Neural cell (in vitro differentiated cells): ENCODE measurements at regions not wholly inside any gene's neighbourhood (a gene's known extent, or its start where the extent isn't known, plus 50 kb on each side); places are given as distances from the start of the nearest gene placed in this dataset.

Source experiments
- H2AFZ ChIP-seq: fragments of 200-600, 300-800 bp; sonication (generic), shearing (Covaris generic); 2 replicates; pipeline ENCODE4 v1.6.0; 2014; ENCODE audit warnings: low read depth, mild to moderate bottlenecking, antibody characterized with exemption, low read length, moderate library complexity
- H3F3A ChIP-seq: fragments of 200-600 bp; shearing (Covaris generic); 2 replicates; pipeline ENCODE4 v1.6.1; 2016; ENCODE audit warnings: mild to moderate bottlenecking, moderate library complexity, mixed read lengths, antibody characterized with exemption, low read length; ENCODE audit not compliant: insufficient read depth, poor library complexity, severe bottlenecking
- H3K27ac ChIP-seq: fragments of 200-600, 300-800 bp; sonication (generic), shearing (Covaris generic); 2 replicates; pipeline ENCODE4 v1.5.1; 2014; ENCODE audit warnings: mild to moderate bottlenecking, low read length, moderate library complexity
- H3K27me3 ChIP-seq: fragments of 300-800, 200-600 bp; sonication (generic), shearing (Covaris generic); 2 replicates; pipeline ENCODE4 v1.6.0; 2014; ENCODE audit warnings: mild to moderate bottlenecking, low read depth, low read length, moderate library complexity; ENCODE audit not compliant: insufficient read depth
- H3K36me3 ChIP-seq: fragments of 300-800, 200-600 bp; sonication (generic), shearing (Covaris generic); 2 replicates; pipeline ENCODE4 v1.5.1; 2014; ENCODE audit warnings: mild to moderate bottlenecking, antibody characterized with exemption, low read length, moderate library complexity; ENCODE audit not compliant: insufficient read depth
- H3K4me2 ChIP-seq: fragments of 300-800, 200-600 bp; sonication (generic), shearing (Covaris generic); 2 replicates; pipeline ENCODE4 v1.6.0; 2014; ENCODE audit warnings: mild to moderate bottlenecking, low read length
- H3K4me3 ChIP-seq: fragments of 300-800, 200-600 bp; sonication (generic), shearing (Covaris generic); 2 replicates; pipeline ENCODE4 v1.5.1; 2014; ENCODE audit warnings: mild to moderate bottlenecking, low read length, moderate library complexity
- H3K79me2 ChIP-seq: fragments of 200-600 bp; shearing (Covaris generic); replicated peaks from 2 replicates; pipeline ENCODE4 v1.6.0; 2014; ENCODE audit warnings: mild to moderate bottlenecking, low read length, moderate library complexity; ENCODE audit not compliant: insufficient read depth
- H3K9ac ChIP-seq: fragments of 300-800, 200-600 bp; sonication (generic), shearing (Covaris generic); 2 replicates; pipeline ENCODE4 v1.6.1; 2016; ENCODE audit warnings: mild to moderate bottlenecking, low read length, mixed read lengths
- H3K9me2 ChIP-seq: fragments of 200-600 bp; shearing (Covaris generic); 2 replicates; pipeline ENCODE4 v1.6.1; 2016; ENCODE audit warnings: mild to moderate bottlenecking, low read length, mixed read lengths; ENCODE audit not compliant: insufficient read depth
- H3K9me3 ChIP-seq: fragments of 200-600, 300-800 bp; sonication (generic), shearing (Covaris generic); 2 replicates; pipeline ENCODE4 v1.6.1; 2016; ENCODE audit warnings: mild to moderate bottlenecking, mixed run types, low read length, moderate library complexity, mixed read lengths
- H4K20me1 ChIP-seq: fragments of 200-600 bp; shearing (Covaris generic); 2 replicates; pipeline ENCODE4 v1.6.1; 2016; ENCODE audit warnings: mild to moderate bottlenecking, mixed run types; ENCODE audit not compliant: insufficient read depth
- EP300 ChIP-seq: fragments of 450-650 bp; conservative IDR thresholded peaks from 2 replicates; pipeline ENCODE4 v1.6.1; 2014; ENCODE audit warnings: antibody characterized with exemption, mild to moderate bottlenecking, moderate library complexity; ENCODE audit not compliant: poor library complexity, severe bottlenecking
- EZH2 ChIP-seq: fragments of 200-600, 300-800 bp; shearing (Covaris generic), sonication (generic); IDR thresholded peaks from 2 replicates; pipeline ENCODE4 v1.6.1; 2014; ENCODE audit warnings: antibody characterized with exemption, low read length, borderline replicate concordance, mild to moderate bottlenecking; ENCODE audit not compliant: insufficient read depth, poor library complexity, severe bottlenecking
- MXI1 ChIP-seq: fragments of 450-650 bp; conservative IDR thresholded peaks from 2 replicates; pipeline ENCODE4 v1.6.1; 2014; ENCODE audit warnings: antibody characterized with exemption, mild to moderate bottlenecking; ENCODE audit not compliant: poor library complexity, severe bottlenecking
- POLR2AphosphoS5 ChIP-seq: IDR thresholded peaks from 2 replicates; pipeline ENCODE4 v1.6.1; 2012
- RAD21 ChIP-seq: fragments of 450-650 bp; conservative IDR thresholded peaks from 2 replicates; pipeline ENCODE4 v1.6.1; 2014; ENCODE audit warnings: antibody characterized with exemption, mild to moderate bottlenecking, moderate library complexity
- SMC3 ChIP-seq: fragments of 450-650 bp; conservative IDR thresholded peaks from 2 replicates; pipeline ENCODE4 v1.6.1; 2014; ENCODE audit warnings: antibody characterized with exemption, mild to moderate bottlenecking, moderate library complexity; ENCODE audit not compliant: poor library complexity
- TAF1 ChIP-seq: IDR thresholded peaks from 2 replicates; pipeline ENCODE4 v1.6.1; 2012; ENCODE audit warnings: low read depth
- TF ChIP-seq, protein P1 (sequence below): fragments of 450-650 bp; IDR thresholded peaks from 2 replicates; pipeline ENCODE4 v1.5.1; 2014; ENCODE audit warnings: antibody characterized with exemption, mild to moderate bottlenecking, moderate library complexity; ENCODE audit not compliant: poor library complexity, severe bottlenecking
- TF ChIP-seq, protein P2 (sequence below): IDR thresholded peaks from 2 replicates; pipeline ENCODE4 v1.6.1; 2012; ENCODE audit warnings: borderline replicate concordance

DNA sequence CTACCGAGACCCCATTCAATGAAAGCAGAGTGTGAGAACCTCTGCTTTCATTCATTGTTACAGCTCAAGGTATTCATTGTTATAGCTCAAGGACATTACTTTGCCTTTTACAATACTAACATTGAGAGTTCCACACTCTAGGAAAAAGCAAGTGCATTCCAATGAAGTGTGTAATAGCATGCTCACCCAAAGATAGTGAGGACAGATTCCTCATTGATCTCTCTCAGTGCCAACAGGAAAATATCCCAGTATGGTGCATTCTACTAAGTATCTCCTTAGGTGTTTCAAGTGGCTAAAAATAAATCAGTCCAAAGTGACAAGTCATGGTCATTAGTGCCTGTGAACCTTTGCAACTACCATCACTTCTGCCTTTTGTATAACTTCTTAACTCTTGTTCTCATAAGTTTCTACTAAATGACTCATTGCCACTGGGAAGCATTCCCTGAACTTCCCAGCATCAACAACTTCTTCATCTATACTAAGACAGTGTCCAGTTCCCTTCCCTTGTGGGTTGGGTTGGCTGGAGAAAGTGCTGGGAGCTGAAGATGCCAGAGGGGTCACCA is 140.7 kb upstream of the STXBP5 start:
- H3K4me2 ChIP-seq = no peak overlapping the region
- H2AFZ ChIP-seq = no peak overlapping the region
- no peak overlapping the region for H3K27ac ChIP-seq

DNA sequence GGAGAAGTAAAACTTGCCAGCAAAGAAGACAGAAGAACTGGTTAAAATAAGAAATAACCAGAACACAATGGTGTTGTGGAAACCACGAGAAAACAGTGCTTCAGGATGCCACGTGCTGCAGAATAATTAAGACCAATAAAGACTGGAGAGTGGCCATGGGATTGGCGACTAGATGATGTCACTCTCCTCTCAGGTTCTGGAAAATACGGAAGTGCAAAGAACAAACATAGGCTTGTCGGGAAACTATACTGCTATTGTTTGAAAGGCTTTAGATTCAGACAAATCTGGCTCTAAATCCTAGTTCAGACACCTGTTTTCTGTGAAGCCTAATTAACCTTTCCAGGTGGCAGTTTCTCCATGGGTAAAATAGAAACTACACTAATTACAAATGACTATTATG is 138.4 kb upstream of the STXBP5 start:
- Histone ChIP-seq H3K9me3 (no peaks in the 10 kb centered on the region), H3K9me2 (no peaks in the 10 kb centered on the region), H3K36me3 (no peaks in the 10 kb centered on the region), H4K20me1 (no peaks in the 10 kb centered on the region), H3K4me3 (no peak overlapping the region), H3F3A (no peaks in the 10 kb centered on the region), H3K9ac (no peak overlapping the region), H3K27ac (no peak overlapping the region), H3K4me2 (no peak overlapping the region), H2AFZ (no peak overlapping the region), H3K27me3 (no peaks in the 10 kb centered on the region), H3K79me2 (no peaks in the 10 kb centered on the region)
- TF ChIP-seq RAD21 (no peak), MXI1 (no peak), EP300 (no peak), TAF1 (no peak), EZH2 (no peak), POLR2AphosphoS5 (no peak), SMC3 (no peak)
- TF ChIP-seq, protein P1, sequence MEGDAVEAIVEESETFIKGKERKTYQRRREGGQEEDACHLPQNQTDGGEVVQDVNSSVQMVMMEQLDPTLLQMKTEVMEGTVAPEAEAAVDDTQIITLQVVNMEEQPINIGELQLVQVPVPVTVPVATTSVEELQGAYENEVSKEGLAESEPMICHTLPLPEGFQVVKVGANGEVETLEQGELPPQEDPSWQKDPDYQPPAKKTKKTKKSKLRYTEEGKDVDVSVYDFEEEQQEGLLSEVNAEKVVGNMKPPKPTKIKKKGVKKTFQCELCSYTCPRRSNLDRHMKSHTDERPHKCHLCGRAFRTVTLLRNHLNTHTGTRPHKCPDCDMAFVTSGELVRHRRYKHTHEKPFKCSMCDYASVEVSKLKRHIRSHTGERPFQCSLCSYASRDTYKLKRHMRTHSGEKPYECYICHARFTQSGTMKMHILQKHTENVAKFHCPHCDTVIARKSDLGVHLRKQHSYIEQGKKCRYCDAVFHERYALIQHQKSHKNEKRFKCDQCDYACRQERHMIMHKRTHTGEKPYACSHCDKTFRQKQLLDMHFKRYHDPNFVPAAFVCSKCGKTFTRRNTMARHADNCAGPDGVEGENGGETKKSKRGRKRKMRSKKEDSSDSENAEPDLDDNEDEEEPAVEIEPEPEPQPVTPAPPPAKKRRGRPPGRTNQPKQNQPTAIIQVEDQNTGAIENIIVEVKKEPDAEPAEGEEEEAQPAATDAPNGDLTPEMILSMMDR = no peak
- TF ChIP-seq, protein P2, sequence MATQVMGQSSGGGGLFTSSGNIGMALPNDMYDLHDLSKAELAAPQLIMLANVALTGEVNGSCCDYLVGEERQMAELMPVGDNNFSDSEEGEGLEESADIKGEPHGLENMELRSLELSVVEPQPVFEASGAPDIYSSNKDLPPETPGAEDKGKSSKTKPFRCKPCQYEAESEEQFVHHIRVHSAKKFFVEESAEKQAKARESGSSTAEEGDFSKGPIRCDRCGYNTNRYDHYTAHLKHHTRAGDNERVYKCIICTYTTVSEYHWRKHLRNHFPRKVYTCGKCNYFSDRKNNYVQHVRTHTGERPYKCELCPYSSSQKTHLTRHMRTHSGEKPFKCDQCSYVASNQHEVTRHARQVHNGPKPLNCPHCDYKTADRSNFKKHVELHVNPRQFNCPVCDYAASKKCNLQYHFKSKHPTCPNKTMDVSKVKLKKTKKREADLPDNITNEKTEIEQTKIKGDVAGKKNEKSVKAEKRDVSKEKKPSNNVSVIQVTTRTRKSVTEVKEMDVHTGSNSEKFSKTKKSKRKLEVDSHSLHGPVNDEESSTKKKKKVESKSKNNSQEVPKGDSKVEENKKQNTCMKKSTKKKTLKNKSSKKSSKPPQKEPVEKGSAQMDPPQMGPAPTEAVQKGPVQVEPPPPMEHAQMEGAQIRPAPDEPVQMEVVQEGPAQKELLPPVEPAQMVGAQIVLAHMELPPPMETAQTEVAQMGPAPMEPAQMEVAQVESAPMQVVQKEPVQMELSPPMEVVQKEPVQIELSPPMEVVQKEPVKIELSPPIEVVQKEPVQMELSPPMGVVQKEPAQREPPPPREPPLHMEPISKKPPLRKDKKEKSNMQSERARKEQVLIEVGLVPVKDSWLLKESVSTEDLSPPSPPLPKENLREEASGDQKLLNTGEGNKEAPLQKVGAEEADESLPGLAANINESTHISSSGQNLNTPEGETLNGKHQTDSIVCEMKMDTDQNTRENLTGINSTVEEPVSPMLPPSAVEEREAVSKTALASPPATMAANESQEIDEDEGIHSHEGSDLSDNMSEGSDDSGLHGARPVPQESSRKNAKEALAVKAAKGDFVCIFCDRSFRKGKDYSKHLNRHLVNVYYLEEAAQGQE = no peak

More for the DNA sequence above, 140.7 kb upstream of the STXBP5 start:
- Histone ChIP-seq H3F3A (no peaks in the 10 kb centered on the region), H3K9ac (no peak overlapping the region), H3K79me2 (no peaks in the 10 kb centered on the region), H3K4me3 (no peak overlapping the region), H3K27me3 (no peaks in the 10 kb centered on the region), H4K20me1 (no peaks in the 10 kb centered on the region), H3K36me3 (no peaks in the 10 kb centered on the region), H3K9me2 (no peaks in the 10 kb centered on the region), H3K9me3 (no peaks in the 10 kb centered on the region)
- TF ChIP-seq SMC3 (no peak), EZH2 (no peak), POLR2AphosphoS5 (no peak), RAD21 (no peak), MXI1 (no peak), EP300 (no peak), TAF1 (no peak)
- TF ChIP-seq, protein P1 = no peak
- TF ChIP-seq, protein P2 = no peak
